ENCODE measurements at regions not wholly inside any gene's neighbourhood (a gene's known extent, or its start where the extent isn't known, plus 50 kb on each side); places are given as distances from the start of the nearest gene placed in this dataset.

DNA sequence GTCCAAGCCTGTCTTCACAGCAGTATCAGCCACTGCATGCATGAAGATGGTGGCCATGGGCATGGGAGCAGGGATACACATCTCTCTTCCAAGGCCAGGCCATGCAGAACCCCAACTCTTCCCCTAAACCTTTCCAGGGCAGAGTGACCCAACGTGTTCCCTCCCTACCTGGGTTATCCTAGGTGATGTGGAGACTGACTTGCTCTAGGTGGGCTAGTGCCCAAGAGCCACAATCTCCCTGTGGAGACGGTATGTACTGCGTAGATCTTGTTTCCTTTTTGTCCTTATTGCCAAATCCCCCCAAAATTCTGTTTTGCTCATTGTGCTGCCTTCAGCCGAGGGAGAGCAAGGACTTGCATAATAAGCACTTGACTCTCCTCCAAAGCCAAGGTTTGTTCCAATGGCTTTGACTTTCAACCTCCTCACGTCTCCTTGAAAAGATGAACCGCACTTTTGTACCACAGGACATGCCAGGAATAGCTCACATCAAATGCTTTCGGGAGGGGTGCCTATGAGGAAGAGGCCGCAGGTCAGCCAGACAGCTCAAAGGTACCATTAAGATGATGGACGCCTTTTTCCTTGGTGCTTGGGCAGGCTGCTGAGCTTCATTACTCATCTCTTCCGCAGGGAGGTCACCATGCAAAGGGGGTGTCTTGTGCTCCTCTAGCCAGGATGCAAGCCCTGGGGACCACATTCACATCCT lies 76.2 kb upstream of the GLI2 start:
- no peak overlapping the region for H3K27ac ChIP-seq

DNA sequence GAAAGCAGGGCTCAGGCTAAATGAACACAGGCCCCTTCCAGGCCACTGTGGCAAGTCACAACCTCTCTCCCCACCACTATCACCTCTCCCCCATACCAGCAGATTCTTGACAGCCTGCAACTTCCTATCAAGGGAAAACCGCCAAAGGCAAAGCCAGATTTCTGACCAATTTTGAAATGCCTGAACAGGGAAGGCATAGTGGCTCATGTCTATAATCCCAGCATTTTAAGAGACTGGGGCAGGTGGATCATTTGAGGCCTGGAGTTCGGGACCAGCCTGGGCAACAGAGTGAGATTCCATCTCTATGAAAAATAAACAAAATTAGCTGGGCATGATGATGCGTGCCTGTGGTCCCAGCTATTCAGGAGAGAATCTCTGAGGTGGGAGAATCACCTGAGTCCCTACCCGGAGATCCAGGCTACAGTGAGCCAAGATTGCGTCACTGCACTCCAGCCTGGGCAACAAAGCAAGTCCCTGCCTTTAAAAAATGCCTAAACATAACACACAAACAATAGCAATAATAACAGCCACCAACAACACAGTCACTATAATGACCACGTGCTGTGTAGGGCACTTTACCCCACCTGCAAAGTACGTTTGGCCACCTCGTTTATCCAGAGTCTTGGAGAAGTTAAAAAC lies 75.5 kb upstream of the GLI2 start:
- Histone ChIP-seq H3K36me3 (no peaks in the 10 kb centered on the region), H3K27ac (no peak overlapping the region), H3K9me3 (ENCODE audit: low read depth) (no peaks in the 10 kb centered on the region), H3K4me3 (no peak overlapping the region), H3K4me1 (ENCODE audit: low read depth) (no peaks in the 10 kb centered on the region), H3K27me3 (peaks cover 46% of the 10 kb centered on the region)
- TF ChIP-seq, protein P1, sequence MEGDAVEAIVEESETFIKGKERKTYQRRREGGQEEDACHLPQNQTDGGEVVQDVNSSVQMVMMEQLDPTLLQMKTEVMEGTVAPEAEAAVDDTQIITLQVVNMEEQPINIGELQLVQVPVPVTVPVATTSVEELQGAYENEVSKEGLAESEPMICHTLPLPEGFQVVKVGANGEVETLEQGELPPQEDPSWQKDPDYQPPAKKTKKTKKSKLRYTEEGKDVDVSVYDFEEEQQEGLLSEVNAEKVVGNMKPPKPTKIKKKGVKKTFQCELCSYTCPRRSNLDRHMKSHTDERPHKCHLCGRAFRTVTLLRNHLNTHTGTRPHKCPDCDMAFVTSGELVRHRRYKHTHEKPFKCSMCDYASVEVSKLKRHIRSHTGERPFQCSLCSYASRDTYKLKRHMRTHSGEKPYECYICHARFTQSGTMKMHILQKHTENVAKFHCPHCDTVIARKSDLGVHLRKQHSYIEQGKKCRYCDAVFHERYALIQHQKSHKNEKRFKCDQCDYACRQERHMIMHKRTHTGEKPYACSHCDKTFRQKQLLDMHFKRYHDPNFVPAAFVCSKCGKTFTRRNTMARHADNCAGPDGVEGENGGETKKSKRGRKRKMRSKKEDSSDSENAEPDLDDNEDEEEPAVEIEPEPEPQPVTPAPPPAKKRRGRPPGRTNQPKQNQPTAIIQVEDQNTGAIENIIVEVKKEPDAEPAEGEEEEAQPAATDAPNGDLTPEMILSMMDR (IDR thresholded peaks at IDR 0.05; ENCODE audit: low read depth, low read length) = no peak
- no peak for DNase-seq (ENCODE audit: low read depth in 1 of 2, low spot score in 1 of 2)

More for the DNA sequence above, 76.2 kb upstream of the GLI2 start:
- H3K4me3 ChIP-seq = no peak overlapping the region
- H3K27me3 ChIP-seq = peaks cover 52% of the 10 kb centered on the region
- TF ChIP-seq, protein P1 (IDR thresholded peaks at IDR 0.05; ENCODE audit: low read depth, low read length) = no peak
- H3K9me3 ChIP-seq (ENCODE audit: low read depth) = no peaks in the 10 kb centered on the region
- no peaks in the 10 kb centered on the region for H3K36me3 ChIP-seq
- no peaks in the 10 kb centered on the region for H3K4me1 ChIP-seq (ENCODE audit: low read depth)
- no peak for DNase-seq (ENCODE audit: low read depth in 1 of 2, low spot score in 1 of 2)

DNA sequence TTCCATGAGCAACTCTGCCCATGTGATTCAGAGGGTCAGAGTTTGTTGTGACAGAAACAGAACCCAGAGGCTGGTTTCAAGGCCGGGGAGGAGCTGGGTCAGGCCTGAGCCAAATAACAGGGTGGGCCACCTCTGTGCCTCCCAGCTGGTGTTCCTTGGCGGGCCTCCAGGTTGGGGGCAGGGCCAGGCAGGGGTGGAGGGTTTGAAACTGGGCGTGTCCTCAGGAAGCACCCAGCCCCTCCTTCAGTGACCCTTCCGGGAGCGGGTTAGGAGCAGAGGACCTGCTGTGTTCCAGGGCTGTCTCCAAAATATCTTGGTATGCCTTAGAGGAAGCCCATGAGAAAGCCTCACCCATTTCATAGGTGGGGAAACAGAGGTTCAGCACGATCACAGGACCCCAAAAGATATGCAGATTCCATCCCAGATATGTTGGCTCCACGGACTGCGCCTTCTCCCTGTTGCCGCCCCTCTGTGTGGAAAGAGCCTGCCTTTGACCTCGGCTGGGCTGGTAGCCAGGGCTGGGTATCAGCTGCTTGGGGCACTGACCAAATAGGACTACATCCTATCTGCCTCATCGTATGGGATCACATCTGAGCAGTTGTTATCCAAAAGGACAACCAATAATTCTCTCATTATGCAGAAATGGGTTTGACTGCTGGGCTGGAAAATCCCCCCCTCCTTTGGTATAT lies 74.8 kb upstream of the GLI2 start:
- Histone ChIP-seq H3K4me3 (no peak overlapping the region), H3K9me3 (ENCODE audit: low read depth) (no peaks in the 10 kb centered on the region), H3K36me3 (no peaks in the 10 kb centered on the region), H3K27ac (no peak overlapping the region), H3K27me3 (peaks cover 38% of the 10 kb centered on the region), H3K4me1 (ENCODE audit: low read depth) (no peaks in the 10 kb centered on the region)
- TF ChIP-seq, protein P1 (IDR thresholded peaks at IDR 0.05; ENCODE audit: low read depth, low read length) = no peak
- peak in 1 of 2 donors; percentile 9 for DNase-seq (ENCODE audit: low read depth in 1 of 2, low spot score in 1 of 2)

DNA sequence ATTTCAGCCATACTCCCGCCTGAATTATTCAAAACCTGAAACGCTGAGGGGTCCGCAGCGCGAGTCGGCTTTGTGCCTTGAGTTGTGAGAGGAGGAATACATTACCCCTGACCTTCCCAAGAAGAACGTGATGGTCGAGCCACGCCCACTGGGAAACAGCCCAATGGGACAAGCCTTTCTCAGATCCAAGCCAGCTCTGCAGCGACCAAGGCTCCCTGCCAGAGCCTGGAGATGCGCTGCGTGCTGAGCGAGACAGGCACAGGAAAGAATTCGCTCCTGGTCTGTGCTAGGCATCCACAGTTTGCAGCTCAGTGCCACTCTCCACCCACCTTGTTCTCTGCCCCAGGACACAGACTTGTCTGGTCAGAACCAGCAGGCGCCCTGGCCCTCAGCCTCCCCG lies 74.1 kb upstream of the GLI2 start:
- Histone ChIP-seq H3K27me3 (peaks cover 32% of the 10 kb centered on the region), H3K9me3 (ENCODE audit: low read depth) (no peaks in the 10 kb centered on the region), H3K4me1 (ENCODE audit: low read depth) (no peaks in the 10 kb centered on the region), H3K4me3 (no peak overlapping the region), H3K27ac (no peak overlapping the region), H3K36me3 (no peaks in the 10 kb centered on the region)
- TF ChIP-seq, protein P1 (IDR thresholded peaks at IDR 0.05; ENCODE audit: low read depth, low read length) = no peak
- peak; percentile 64 to 68 for DNase-seq (ENCODE audit: low read depth in 1 of 2, low spot score in 1 of 2)

DNA sequence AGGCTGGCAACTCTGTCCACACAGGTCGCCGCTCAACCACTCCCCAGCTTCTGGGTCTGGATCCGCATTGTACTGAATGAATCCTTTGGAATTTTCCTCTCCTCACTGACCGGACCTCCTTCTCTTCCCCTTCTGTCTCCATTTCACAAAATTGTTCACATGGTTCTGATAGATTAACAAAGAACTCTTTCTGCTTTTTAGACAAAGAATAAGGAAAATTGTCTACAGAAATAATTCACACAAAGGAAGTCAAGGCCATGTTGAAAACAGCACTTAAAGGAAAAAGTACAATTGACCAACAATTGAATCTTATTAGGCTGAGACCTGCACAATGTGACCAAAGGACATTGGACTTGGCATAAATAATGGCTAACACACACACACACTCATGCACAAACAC lies 73.6 kb upstream of the GLI2 start:
- Histone ChIP-seq H3K27me3 (peaks cover 32% of the 10 kb centered on the region), H3K36me3 (no peaks in the 10 kb centered on the region), H3K4me3 (no peak overlapping the region), H3K4me1 (ENCODE audit: low read depth) (no peaks in the 10 kb centered on the region), H3K9me3 (ENCODE audit: low read depth) (no peaks in the 10 kb centered on the region), H3K27ac (no peak overlapping the region)
- no peak for DNase-seq (ENCODE audit: low read depth in 1 of 2, low spot score in 1 of 2)
- TF ChIP-seq, protein P1 (IDR thresholded peaks at IDR 0.05; ENCODE audit: low read depth, low read length) = no peak

Data from cardiac muscle cell (in vitro differentiated cells and primary cell).